SK-N-SH treated with all-trans-retinoic acid at 6 μM for 48 hours (cell line): ENCODE measurements at regions not wholly inside any gene's neighbourhood (a gene's known extent, or its start where the extent isn't known, plus 50 kb on each side); places are given as distances from the start of the nearest gene placed in this dataset.

ENCODE experiments used
- ATAC-seq: fragments of 200-7000 bp; cut with Tn5 transposase; 3 replicates; pipeline ENCODE4 v1.9.1; 2020; ENCODE audit warnings: mild to moderate bottlenecking, moderate library complexity
- ARNTL ChIP-seq: fragments of 450-650 bp; formaldehyde crosslinking; IDR thresholded peaks from 2 replicates; pipeline ENCODE4 v1.5.0; 2020; ENCODE audit warnings: low read depth, mild to moderate bottlenecking, moderate library complexity, borderline replicate concordance
- BACH2 ChIP-seq: fragments of 250-450 bp; sonication (Bioruptor Pico); IDR thresholded peaks from 2 replicates; pipeline ENCODE4 v1.9.0; 2021; ENCODE audit warnings: mild to moderate bottlenecking, borderline replicate concordance
- CREB5 ChIP-seq: fragments of 250-450 bp; sonication (Bioruptor Pico); IDR thresholded peaks from 2 replicates; pipeline ENCODE4 v1.5.1; 2020; ENCODE audit warnings: low read depth, mild to moderate bottlenecking, moderate library complexity
- CSDC2 ChIP-seq: fragments of 250-450 bp; sonication (Bioruptor Pico); IDR thresholded peaks from 2 replicates; pipeline ENCODE4 v1.5.0; 2020; ENCODE audit warnings: mild to moderate bottlenecking, moderate library complexity
- CSRNP3 ChIP-seq: fragments of 250-450 bp; sonication (Bioruptor Pico); IDR thresholded peaks from 2 replicates; pipeline ENCODE4 v1.5.1; 2021; ENCODE audit warnings: mild to moderate bottlenecking, moderate library complexity
- ESRRG ChIP-seq: fragments of 250-450 bp; sonication (Bioruptor Pico); IDR thresholded peaks from 2 replicates; pipeline ENCODE4 v1.6.1; 2021; ENCODE audit warnings: mild to moderate bottlenecking
- GLIS3 ChIP-seq: fragments of 250-450 bp; sonication (Bioruptor Pico); IDR thresholded peaks from 2 replicates; pipeline ENCODE4 v1.5.0; 2020; ENCODE audit warnings: mild to moderate bottlenecking, moderate library complexity
- ISL1 ChIP-seq: fragments of 250-450 bp; sonication (Bioruptor Pico); IDR thresholded peaks from 2 replicates; pipeline ENCODE4 v2.1.2; 2022; ENCODE audit warnings: mild to moderate bottlenecking, moderate library complexity
- OSR1 ChIP-seq: fragments of 250-450 bp; sonication (Bioruptor Pico); IDR thresholded peaks from 2 replicates; pipeline ENCODE4 v1.8.0; 2022; ENCODE audit warnings: moderate library complexity, mild to moderate bottlenecking, inconsistent platforms
- PATZ1 ChIP-seq: fragments of 250-450 bp; sonication (Bioruptor Pico); IDR thresholded peaks from 2 replicates; pipeline ENCODE4 v1.8.0; 2020; ENCODE audit warnings: mild to moderate bottlenecking, moderate library complexity, borderline replicate concordance
- POU6F1 ChIP-seq: fragments of 250-450 bp; sonication (Bioruptor Pico); IDR thresholded peaks from 2 replicates; pipeline ENCODE4 v1.8.0; 2021; ENCODE audit warnings: low read depth, mild to moderate bottlenecking, moderate library complexity, borderline replicate concordance
- PPARA ChIP-seq: fragments of 250-450 bp; sonication (Bioruptor Pico); IDR thresholded peaks from 2 replicates; pipeline ENCODE4 v1.5.0; 2020; ENCODE audit warnings: mild to moderate bottlenecking, borderline replicate concordance
- RARB ChIP-seq: fragments of 250-450 bp; sonication (Bioruptor Pico); IDR thresholded peaks from 2 replicates; pipeline ENCODE4 v1.8.0; 2021; ENCODE audit warnings: mild to moderate bottlenecking, moderate library complexity
- TCF4 ChIP-seq: fragments of 250-450 bp; sonication (Bioruptor Pico); IDR thresholded peaks from 2 replicates; pipeline ENCODE4 v1.8.0; 2021; ENCODE audit warnings: mild to moderate bottlenecking, moderate library complexity, borderline replicate concordance
- TSHZ2 ChIP-seq: fragments of 250-450 bp; sonication (Bioruptor Pico); IDR thresholded peaks from 2 replicates; pipeline ENCODE4 v1.5.0; 2020; ENCODE audit warnings: mild to moderate bottlenecking, moderate library complexity
- ZC3H10 ChIP-seq: fragments of 250-450 bp; sonication (Bioruptor Pico); IDR thresholded peaks from 2 replicates; pipeline ENCODE4 v1.5.1; 2021; ENCODE audit warnings: mild to moderate bottlenecking, moderate library complexity
- ZFP3 ChIP-seq: fragments of 250-450 bp; sonication (Bioruptor Pico); IDR thresholded peaks from 2 replicates; pipeline ENCODE4 v1.5.0; 2020; ENCODE audit warnings: mild to moderate bottlenecking, moderate library complexity
- ZFP30 ChIP-seq: fragments of 450-650 bp; formaldehyde crosslinking; IDR thresholded peaks from 2 replicates; pipeline ENCODE4 v1.5.0; 2022; ENCODE audit warnings: mild to moderate bottlenecking, moderate library complexity
- ZNF565 ChIP-seq: fragments of 450-650 bp; formaldehyde crosslinking; conservative IDR thresholded peaks from 2 replicates; pipeline ENCODE4 v1.5.0; 2020; ENCODE audit warnings: low read depth, mild to moderate bottlenecking, moderate library complexity
- ZNF70 ChIP-seq: fragments of 450-650 bp; formaldehyde crosslinking; IDR thresholded peaks from 2 replicates; pipeline ENCODE4 v1.5.0; 2020; ENCODE audit warnings: mild to moderate bottlenecking, moderate library complexity
- ZNF8 ChIP-seq: fragments of 450-650 bp; formaldehyde crosslinking; IDR thresholded peaks from 2 replicates; pipeline ENCODE4 v1.5.0; 2020; ENCODE audit warnings: mild to moderate bottlenecking, moderate library complexity

- no peak for ATAC-seq
- TF ChIP-seq CSRNP3 (CRISPR knock-in tag) (no peak), ARNTL (CRISPR knock-in tag) (no peak), ZC3H10 (CRISPR knock-in tag) (no peak), RARB (CRISPR knock-in tag) (no peak), ESRRG (CRISPR knock-in tag) (no peak), TCF4 (CRISPR knock-in tag) (no peak), ZNF70 (CRISPR knock-in tag) (no peak), ZNF565 (CRISPR knock-in tag) (no peak), GLIS3 (CRISPR knock-in tag) (no peak), ZFP3 (no peak), PATZ1 (CRISPR knock-in tag) (no peak), PPARA (CRISPR knock-in tag) (no peak), ZNF8 (no peak)
These were observed 125.4 kb downstream of the PSAT1 start for GRCh38 chr9:78422309-78422708.

- TF ChIP-seq PPARA (CRISPR knock-in tag) (no peak), CREB5 (CRISPR knock-in tag) (no peak), ZFP30 (CRISPR knock-in tag) (no peak), TSHZ2 (CRISPR knock-in tag) (no peak), ISL1 (no peak), ZC3H10 (CRISPR knock-in tag) (no peak), OSR1 (CRISPR knock-in tag) (no peak), ZFP3 (no peak), PATZ1 (CRISPR knock-in tag) (no peak), ZNF8 (no peak), CSDC2 (CRISPR knock-in tag) (no peak), CSRNP3 (CRISPR knock-in tag) (no peak), ESRRG (CRISPR knock-in tag) (no peak), ZNF565 (CRISPR knock-in tag) (no peak)
- ATAC-seq: no peak
These were observed 127.4 kb downstream of the PSAT1 start for GRCh38 chr9:78424299-78424698.

GRCh38 chr9:78428640-78429039, 131.7 kb downstream of the PSAT1 start:
- no peak for ATAC-seq
- no peak for TF ChIP-seq ISL1
- no peak for TF ChIP-seq POU6F1 (CRISPR knock-in tag)
- TF ChIP-seq ZFP30 (CRISPR knock-in tag): no peak
- TF ChIP-seq TCF4 (CRISPR knock-in tag): no peak
- no peak for TF ChIP-seq CSRNP3 (CRISPR knock-in tag)
- TF ChIP-seq ZC3H10 (CRISPR knock-in tag): no peak
- no peak for TF ChIP-seq CREB5 (CRISPR knock-in tag)
- no peak for TF ChIP-seq BACH2
